ENCODE measurements at regions not wholly inside any gene's neighbourhood (a gene's known extent, or its start where the extent isn't known, plus 50 kb on each side); places are given as distances from the start of the nearest gene placed in this dataset.
"Not testable (repeated sequence)": the region's sequence is repeated elsewhere in the genome, so short reads cannot be mapped to it uniquely, and the experiment has no call there.

- no peaks in the 10 kb centered on the region for H3K4me1 ChIP-seq
- no peaks in the 10 kb centered on the region for H3K27me3 ChIP-seq
- no peaks in the 10 kb centered on the region for H3K36me3 ChIP-seq
- TF ChIP-seq, protein P1, sequence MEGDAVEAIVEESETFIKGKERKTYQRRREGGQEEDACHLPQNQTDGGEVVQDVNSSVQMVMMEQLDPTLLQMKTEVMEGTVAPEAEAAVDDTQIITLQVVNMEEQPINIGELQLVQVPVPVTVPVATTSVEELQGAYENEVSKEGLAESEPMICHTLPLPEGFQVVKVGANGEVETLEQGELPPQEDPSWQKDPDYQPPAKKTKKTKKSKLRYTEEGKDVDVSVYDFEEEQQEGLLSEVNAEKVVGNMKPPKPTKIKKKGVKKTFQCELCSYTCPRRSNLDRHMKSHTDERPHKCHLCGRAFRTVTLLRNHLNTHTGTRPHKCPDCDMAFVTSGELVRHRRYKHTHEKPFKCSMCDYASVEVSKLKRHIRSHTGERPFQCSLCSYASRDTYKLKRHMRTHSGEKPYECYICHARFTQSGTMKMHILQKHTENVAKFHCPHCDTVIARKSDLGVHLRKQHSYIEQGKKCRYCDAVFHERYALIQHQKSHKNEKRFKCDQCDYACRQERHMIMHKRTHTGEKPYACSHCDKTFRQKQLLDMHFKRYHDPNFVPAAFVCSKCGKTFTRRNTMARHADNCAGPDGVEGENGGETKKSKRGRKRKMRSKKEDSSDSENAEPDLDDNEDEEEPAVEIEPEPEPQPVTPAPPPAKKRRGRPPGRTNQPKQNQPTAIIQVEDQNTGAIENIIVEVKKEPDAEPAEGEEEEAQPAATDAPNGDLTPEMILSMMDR (IDR thresholded peaks at IDR 0.05; ENCODE audit: low read depth, low read length) = no peak
- H3K9me3 ChIP-seq = no peaks in the 10 kb centered on the region
- no peak overlapping the region for H3K4me3 ChIP-seq (ENCODE audit: low read depth, low read length)
- no peak for DNase-seq
Measured at GRCh38 chr4:127518046-127518445, 114.7 kb upstream of the INTU start.

- Histone ChIP-seq H3K9me3 (no peaks in the 10 kb centered on the region), H3K36me3 (no peaks in the 10 kb centered on the region), H3K27me3 (no peaks in the 10 kb centered on the region), H3K4me1 (no peaks in the 10 kb centered on the region), H3K4me3 (ENCODE audit: low read depth, low read length) (no peak overlapping the region)
- TF ChIP-seq, protein P1 (IDR thresholded peaks at IDR 0.05; ENCODE audit: low read depth, low read length) = no peak
- DNase-seq = no peak
Measured at GRCh38 chr4:127521463-127521862, 111.3 kb upstream of the INTU start.

- TF ChIP-seq, protein P1 (IDR thresholded peaks at IDR 0.05; ENCODE audit: low read depth, low read length) = no peak
- Histone ChIP-seq H3K27me3 (no peaks in the 10 kb centered on the region), H3K36me3 (no peaks in the 10 kb centered on the region), H3K4me3 (ENCODE audit: low read depth, low read length) (no peak overlapping the region), H3K4me1 (no peaks in the 10 kb centered on the region), H3K9me3 (no peaks in the 10 kb centered on the region)
- DNase-seq = no peak
Measured at GRCh38 chr4:127523369-127523768, 109.4 kb upstream of the INTU start.

GRCh38 chr4:127525608-127526007, 107.1 kb upstream of the INTU start:
- H3K36me3 ChIP-seq = no peaks in the 10 kb centered on the region
- H3K27me3 ChIP-seq = no peaks in the 10 kb centered on the region
- DNase-seq = no peak
- TF ChIP-seq, protein P1 (IDR thresholded peaks at IDR 0.05; ENCODE audit: low read depth, low read length) = no peak
- H3K4me3 ChIP-seq (ENCODE audit: low read depth, low read length) = no peak overlapping the region
- H3K4me1 ChIP-seq = no peaks in the 10 kb centered on the region
- H3K9me3 ChIP-seq = no peaks in the 10 kb centered on the region

DNA sequence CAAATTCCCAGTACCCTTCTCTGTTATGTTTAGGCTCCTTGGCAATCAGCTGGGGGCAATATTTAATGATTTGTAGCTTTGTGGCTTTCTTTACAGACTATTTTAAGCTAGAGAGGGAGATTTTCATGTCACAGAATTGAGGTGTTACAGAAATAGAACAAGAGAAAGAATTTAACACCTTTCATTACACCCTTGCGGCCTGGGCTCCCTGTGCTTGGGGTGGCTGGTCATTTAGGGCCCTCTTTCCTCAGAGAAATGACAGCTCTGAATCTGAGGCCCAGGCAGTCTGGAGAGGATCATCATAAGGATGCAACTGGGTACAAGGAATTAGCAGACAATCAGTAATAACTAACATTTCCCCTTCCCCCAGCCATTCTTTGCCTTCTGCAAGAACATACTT, 104.5 kb upstream of the INTU start:
- Histone ChIP-seq H3K27me3 (no peaks in the 10 kb centered on the region), H3K4me3 (ENCODE audit: low read depth, low read length) (no peak overlapping the region), H3K36me3 (no peaks in the 10 kb centered on the region), H3K9me3 (no peaks in the 10 kb centered on the region), H3K4me1 (no peaks in the 10 kb centered on the region)
- TF ChIP-seq, protein P1 (IDR thresholded peaks at IDR 0.05; ENCODE audit: low read depth, low read length) = no peak
- DNase-seq = no peak

- H3K27me3 ChIP-seq; DNase-seq; H3K4me1 ChIP-seq; H3K9me3 ChIP-seq; H3K36me3 ChIP-seq; H3K4me3 ChIP-seq (ENCODE audit: low read depth, low read length): not testable (repeated sequence)
Measured at GRCh38 chr4:127529879-127530278, 102.9 kb upstream of the INTU start.

Data from BE2C (cell line).